HL-60/S4 treated with phorbol 12-myristate 13-acetate at 8.2 ng/mL for 4 days and 3 days (cell line): ENCODE measurements at regions not wholly inside any gene's neighbourhood (a gene's known extent, or its start where the extent isn't known, plus 50 kb on each side); places are given as distances from the start of the nearest gene placed in this dataset.

Experiments used
- in situ Hi-C: fragments of 300-500 bp; cut with MboI; formaldehyde crosslinking; loops from 2 replicates; pipeline ENCODE4 v1.15.0; 2022; ENCODE audit warnings: low sequenced_read_pairs

GRCh38 chr12:20272161-20272560 is 96.2 kb upstream of the PDE3A start:
- in situ Hi-C loops = no loop called here

- in situ Hi-C loops = no loop called here
Observed at GRCh38 chr12:20272801-20273200, 95.5 kb upstream of the PDE3A start.

GRCh38 chr12:20274008-20274407 is 94.3 kb upstream of the PDE3A start:
- in situ Hi-C loops = no loop called here

GRCh38 chr12:20278276-20278675 is 90.1 kb upstream of the PDE3A start:
- in situ Hi-C loops = no loop called here

GRCh38 chr12:20280515-20280914 is 87.8 kb upstream of the PDE3A start:
- in situ Hi-C loops = no loop called here

- in situ Hi-C loops = no loop called here
Observed at GRCh38 chr12:20282401-20282800, 85.9 kb upstream of the PDE3A start.

- in situ Hi-C loops = no loop called here
Observed at GRCh38 chr12:20283482-20283881, 84.9 kb upstream of the PDE3A start.

GRCh38 chr12:20289520-20289919 is 78.8 kb upstream of the PDE3A start:
- in situ Hi-C loops = no loop called here

- in situ Hi-C loops = no loop called here
Observed at GRCh38 chr12:20300457-20300856, 67.9 kb upstream of the PDE3A start.

- in situ Hi-C loops = no loop called here
Observed at GRCh38 chr12:20305470-20305869, 62.9 kb upstream of the PDE3A start.

GRCh38 chr12:20309504-20310148 is 58.7 kb upstream of the PDE3A start:
- in situ Hi-C loops = no loop called here

GRCh38 chr12:20314328-20314727 is 54.0 kb upstream of the PDE3A start:
- in situ Hi-C loops = no loop called here

GRCh38 chr12:20317554-20317953 is 50.8 kb upstream of the PDE3A start:
- in situ Hi-C loops = no loop called here
